H1 (cell line): ENCODE measurements at regions not wholly inside any gene's neighbourhood (a gene's known extent, or its start where the extent isn't known, plus 50 kb on each side); places are given as distances from the start of the nearest gene placed in this dataset.

ENCODE experiments used
- CEBPB ChIP-seq: IDR thresholded peaks from 2 replicates; pipeline ENCODE4 v1.6.1; 2012; ENCODE audit warnings: low read depth, low read length
- CTCF ChIP-seq, 3 experiments: IDR thresholded peaks; 1 replicate in 2 of 3; 2 replicates in 1 of 3; pipeline versions ENCODE4 v1.5.1 to v1.6.1; 2011; ENCODE audit warnings: low read length in 3 of 3, mild to moderate bottlenecking in 3 of 3, inconsistent platforms in 2 of 3, low read depth in 1 of 3, moderate library complexity in 1 of 3; ENCODE audit not compliant: insufficient read depth in 1 of 3; ENCODE audit errors: control extremely low read depth in 1 of 3
- EZH2 ChIP-seq: fragments of 200-600 bp; sonication (generic); IDR thresholded peaks from 2 replicates; pipeline ENCODE4 v1.7.1; 2012; ENCODE audit warnings: low read depth, mild to moderate bottlenecking, moderate library complexity, low read length, inconsistent platforms; ENCODE audit not compliant: severe bottlenecking
- RAD21 ChIP-seq, 2 experiments: IDR thresholded peaks in 1 of 2; conservative IDR thresholded peaks in 1 of 2; 2 replicates each; pipeline ENCODE4 v1.6.1; 2011; ENCODE audit warnings: low read depth in 2 of 2, low read length in 2 of 2, improper control_type of control experiment in 1 of 2, inconsistent platforms in 1 of 2, mild to moderate bottlenecking in 1 of 2, moderate library complexity in 1 of 2
- SP1 ChIP-seq: IDR thresholded peaks from 2 replicates; pipeline ENCODE4 v1.6.1; 2011; ENCODE audit warnings: low read depth, low read length
- SP2 ChIP-seq: IDR thresholded peaks from 2 replicates; pipeline ENCODE4 v1.6.1; 2012; ENCODE audit warnings: mild to moderate bottlenecking, low read length, inconsistent platforms
- TEAD4 ChIP-seq: IDR thresholded peaks from 2 replicates; pipeline ENCODE4 v1.6.1; 2012; ENCODE audit warnings: low read depth, low read length, inconsistent platforms, mixed read lengths
- ZNF274 ChIP-seq: IDR thresholded peaks from 2 replicates; pipeline ENCODE4 v1.7.0; 2012; ENCODE audit warnings: low read length, borderline replicate concordance; ENCODE audit errors: extremely low read depth

- TF ChIP-seq CTCF (IDR thresholded peaks at IDR 0.05; ENCODE audit: control extremely low read depth in 1 of 3, insufficient read depth in 1 of 3, low read depth in 1 of 3, low read length in 3 of 3) (no peak), TEAD4 (no peak), ZNF274 (no peak), SP1 (no peak), EZH2 (no peak), CEBPB (no peak), RAD21 (IDR thresholded peaks at IDR 0.05 in 1 of 2, conservative IDR thresholded peaks at IDR 0.05 in 1 of 2; ENCODE audit: low read depth in 2 of 2, low read length in 2 of 2) (no peak), SP2 (no peak)
Observed at GRCh38 chrX:16240968-16241367, 73.7 kb downstream of the MAGEB17 start.
